MM.1S (cell line): ENCODE measurements at regions not wholly inside any gene's neighbourhood (a gene's known extent, or its start where the extent isn't known, plus 50 kb on each side); places are given as distances from the start of the nearest gene placed in this dataset.

Experiments
- DNase-seq: peaks from one replicate; pipeline ENCODE4 v3.0.0-alpha.2; 2015
- H2AFZ ChIP-seq: fragments of 300-600 bp; sonication (generic); 2 replicates; pipeline ENCODE4 v1.6.0; 2016; ENCODE audit warnings: antibody characterized with exemption, low read length
- H3F3A ChIP-seq: fragments of 300-600 bp; sonication (generic); 2 replicates; pipeline ENCODE4 v1.6.1; 2016; ENCODE audit warnings: mild to moderate bottlenecking, antibody characterized with exemption, low read length, moderate library complexity, mixed read lengths; ENCODE audit not compliant: insufficient read depth
- H3K27ac ChIP-seq: fragments of 300-600 bp; sonication (generic); 2 replicates; pipeline ENCODE4 v1.5.1; 2016; ENCODE audit warnings: mild to moderate bottlenecking, low read length
- H3K27me3 ChIP-seq: fragments of 300-600 bp; sonication (generic); replicated peaks from 2 replicates; pipeline ENCODE4 v1.6.0; 2016; ENCODE audit warnings: low read length; ENCODE audit not compliant: insufficient read depth
- H3K36me3 ChIP-seq: fragments of 300-600 bp; sonication (generic); replicated peaks from 2 replicates; pipeline ENCODE4 v1.6.1; 2016; ENCODE audit warnings: mild to moderate bottlenecking, low read length, mixed read lengths; ENCODE audit not compliant: insufficient read depth
- H3K4me1 ChIP-seq: fragments of 300-600 bp; sonication (generic); 2 replicates; pipeline ENCODE4 v1.6.1; 2016; ENCODE audit warnings: low read length, mixed read lengths
- H3K4me2 ChIP-seq: fragments of 300-600 bp; sonication (generic); 2 replicates; pipeline ENCODE4 v1.6.0; 2016; ENCODE audit warnings: low read depth, low read length
- H3K4me3 ChIP-seq: fragments of 300-600 bp; sonication (generic); 2 replicates; pipeline ENCODE4 v1.5.1; 2016; ENCODE audit warnings: low read length, mixed read lengths
- H3K79me2 ChIP-seq: fragments of 300-600 bp; sonication (generic); 2 replicates; pipeline ENCODE4 v1.6.1; 2016; ENCODE audit warnings: mixed run types, low read length, mixed read lengths
- H3K9ac ChIP-seq: fragments of 300-600 bp; sonication (generic); 2 replicates; pipeline ENCODE4 v1.6.1; 2016; ENCODE audit warnings: low read length, mixed read lengths
- H3K9me2 ChIP-seq: fragments of 300-600 bp; sonication (generic); replicated peaks from 2 replicates; pipeline ENCODE4 v1.6.1; 2016; ENCODE audit warnings: mild to moderate bottlenecking, low read length, mixed read lengths; ENCODE audit not compliant: insufficient read depth
- H3K9me3 ChIP-seq: fragments of 300-600 bp; sonication (generic); replicated peaks from 2 replicates; pipeline ENCODE4 v1.6.1; 2016; ENCODE audit warnings: mild to moderate bottlenecking, low read length, mixed read lengths; ENCODE audit not compliant: insufficient read depth
- H4K20me1 ChIP-seq: fragments of 300-600 bp; sonication (generic); 2 replicates; pipeline ENCODE4 v1.6.1; 2016; ENCODE audit warnings: mild to moderate bottlenecking, low read length, moderate library complexity, mixed read lengths; ENCODE audit not compliant: insufficient read depth
- CTCF ChIP-seq: fragments of 300-600 bp; sonication (generic); IDR thresholded peaks from 2 replicates; pipeline ENCODE4 v1.5.1; 2016; ENCODE audit warnings: antibody characterized with exemption, low read length, mixed read lengths
- EZH2 ChIP-seq: fragments of 300-600 bp; sonication (generic); optimal IDR thresholded peaks from 2 replicates; pipeline ENCODE3; 2017; ENCODE audit warnings: low read depth, mild to moderate bottlenecking, antibody characterized with exemption, low read length, mixed read lengths
- EZH2phosphoT487 ChIP-seq: fragments of 300-600 bp; sonication (generic); IDR thresholded peaks from 2 replicates; pipeline ENCODE4 v1.6.1; 2018; ENCODE audit warnings: antibody characterized with exemption, low read length

GRCh38 chr1:157277281-157277680 is 139.1 kb upstream of the ETV3 start:
- no peak overlapping the region for H2AFZ ChIP-seq
- no peaks in the 10 kb centered on the region for H3K79me2 ChIP-seq
- no peaks in the 10 kb centered on the region for H3K9me2 ChIP-seq
- H4K20me1 ChIP-seq = no peaks in the 10 kb centered on the region
- H3K9me3 ChIP-seq = no peaks in the 10 kb centered on the region
- H3K36me3 ChIP-seq = no peaks in the 10 kb centered on the region
- no peak for TF ChIP-seq EZH2phosphoT487
- TF ChIP-seq EZH2 = no peak
- TF ChIP-seq CTCF = no peak
- DNase-seq = no peak
- H3K27ac ChIP-seq = no peak overlapping the region
- H3K4me2 ChIP-seq = no peak overlapping the region
- H3F3A ChIP-seq = no peaks in the 10 kb centered on the region
- H3K4me3 ChIP-seq = no peak overlapping the region
- H3K4me1 ChIP-seq = no peaks in the 10 kb centered on the region
- H3K27me3 ChIP-seq = no peaks in the 10 kb centered on the region
- no peak overlapping the region for H3K9ac ChIP-seq

- Histone ChIP-seq H3K9ac (no peak overlapping the region), H3K27me3 (no peaks in the 10 kb centered on the region), H3K27ac (no peak overlapping the region), H4K20me1 (no peaks in the 10 kb centered on the region), H3K9me2 (no peaks in the 10 kb centered on the region), H3K4me2 (no peak overlapping the region), H2AFZ (no peak overlapping the region), H3K9me3 (no peaks in the 10 kb centered on the region), H3K36me3 (no peaks in the 10 kb centered on the region), H3K79me2 (no peaks in the 10 kb centered on the region), H3K4me1 (no peaks in the 10 kb centered on the region), H3F3A (no peaks in the 10 kb centered on the region), H3K4me3 (no peak overlapping the region)
- TF ChIP-seq EZH2phosphoT487 (no peak), CTCF (no peak), EZH2 (no peak)
- no peak for DNase-seq
These were observed 136.7 kb upstream of the ETV3 start for GRCh38 chr1:157274698-157275534.

GRCh38 chr1:157272729-157273524 is 134.7 kb upstream of the ETV3 start:
- TF ChIP-seq CTCF = no peak
- Histone ChIP-seq H3K27ac (no peak overlapping the region), H2AFZ (no peak overlapping the region), H3K36me3 (no peaks in the 10 kb centered on the region), H3K4me1 (no peaks in the 10 kb centered on the region), H3K4me2 (no peak overlapping the region), H3K79me2 (no peaks in the 10 kb centered on the region), H3K9me3 (no peaks in the 10 kb centered on the region), H3K9ac (no peak overlapping the region), H4K20me1 (no peaks in the 10 kb centered on the region), H3K4me3 (no peak overlapping the region), H3F3A (no peaks in the 10 kb centered on the region), H3K27me3 (no peaks in the 10 kb centered on the region), H3K9me2 (no peaks in the 10 kb centered on the region)
- no peak for DNase-seq
